ENCODE measurements at regions not wholly inside any gene's neighbourhood (a gene's known extent, or its start where the extent isn't known, plus 50 kb on each side); places are given as distances from the start of the nearest gene placed in this dataset.

DNA sequence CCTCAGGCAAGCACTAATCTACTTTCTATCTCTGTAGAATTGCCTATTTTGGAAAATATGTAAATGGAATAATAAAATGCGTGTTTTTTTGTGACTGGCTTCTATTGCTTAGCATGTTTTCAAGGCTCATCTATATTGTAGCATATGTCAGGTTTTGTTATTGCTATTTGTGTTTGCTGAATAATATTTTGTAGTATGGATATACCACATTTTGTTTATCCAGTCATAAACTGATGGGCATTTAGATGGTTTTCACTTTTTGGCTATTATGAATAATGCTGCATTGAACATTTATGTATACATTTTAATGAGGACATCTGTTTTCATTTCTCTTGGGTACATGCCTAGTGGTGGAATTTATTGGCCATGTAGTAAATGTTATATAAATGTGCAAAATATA is 183.3 kb upstream of the ZP4 start:
- no peaks in the 10 kb centered on the region for H3K27me3 ChIP-seq (ENCODE audit: insufficient read depth, low read length)
- no peak overlapping the region for H3K9ac ChIP-seq (ENCODE audit: low read depth, low read length)
- H3K4me3 ChIP-seq (ENCODE audit: low read length), result no peak overlapping the region
- no peaks in the 10 kb centered on the region for H3K9me3 ChIP-seq (ENCODE audit: insufficient read depth, low read depth, low read length)
- H3K27ac ChIP-seq (ENCODE audit: low read length), result no peak overlapping the region
- no peaks in the 10 kb centered on the region for H3K4me1 ChIP-seq (ENCODE audit: insufficient read depth, low read length)
- H3K36me3 ChIP-seq (ENCODE audit: insufficient read depth, low read depth, low read length), result no peaks in the 10 kb centered on the region

DNA sequence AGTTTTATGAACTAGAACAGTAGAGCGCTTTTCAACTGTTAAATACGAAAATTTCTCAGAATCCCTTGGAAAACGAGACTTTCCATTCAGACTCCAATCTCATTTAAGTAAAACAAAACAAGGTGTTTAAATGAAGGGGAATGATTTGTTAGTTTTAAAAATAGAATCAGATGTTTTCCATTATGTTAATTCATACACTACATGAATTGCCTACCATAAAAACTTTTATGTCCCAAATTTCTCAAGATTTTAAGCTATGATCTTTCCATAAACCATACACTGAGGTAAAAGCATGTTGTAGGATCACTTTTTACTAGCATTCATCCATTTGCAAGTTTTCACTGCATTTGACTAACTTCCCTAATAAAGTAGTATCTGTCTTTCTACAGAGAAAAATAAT is 180.3 kb upstream of the ZP4 start:
- Histone ChIP-seq H3K36me3 (ENCODE audit: insufficient read depth, low read depth, low read length) (no peaks in the 10 kb centered on the region), H3K9me3 (ENCODE audit: insufficient read depth, low read depth, low read length) (no peaks in the 10 kb centered on the region), H3K27me3 (ENCODE audit: insufficient read depth, low read length) (no peaks in the 10 kb centered on the region), H3K9ac (ENCODE audit: low read depth, low read length) (no peak overlapping the region), H3K4me3 (ENCODE audit: low read length) (no peak overlapping the region), H3K4me1 (ENCODE audit: insufficient read depth, low read length) (no peaks in the 10 kb centered on the region), H3K27ac (ENCODE audit: low read length) (no peak overlapping the region)

DNA sequence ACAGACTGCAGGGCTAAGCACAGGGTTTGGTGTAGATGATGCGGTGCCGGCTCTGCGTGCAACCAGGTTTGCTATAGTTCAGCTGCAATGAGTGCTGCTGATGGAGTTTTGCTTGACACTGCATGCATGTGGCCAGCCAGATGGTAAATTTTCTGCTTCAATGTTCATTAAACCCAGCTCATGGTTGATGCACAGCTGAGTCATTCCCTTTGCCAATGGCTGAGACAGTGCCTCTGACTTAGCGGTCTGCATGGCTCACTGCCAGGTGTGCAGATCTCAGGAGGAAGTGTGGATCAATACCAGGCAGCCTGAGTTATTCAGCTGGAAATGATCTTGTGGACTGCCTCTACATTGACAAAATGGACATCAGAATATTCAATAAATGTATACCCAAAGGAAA is 172.7 kb upstream of the ZP4 start:
- Histone ChIP-seq H3K36me3 (ENCODE audit: insufficient read depth, low read depth, low read length) (no peaks in the 10 kb centered on the region), H3K4me1 (ENCODE audit: insufficient read depth, low read length) (no peaks in the 10 kb centered on the region), H3K27ac (ENCODE audit: low read length) (no peak overlapping the region), H3K27me3 (ENCODE audit: insufficient read depth, low read length) (no peaks in the 10 kb centered on the region), H3K9ac (ENCODE audit: low read depth, low read length) (no peak overlapping the region), H3K9me3 (ENCODE audit: insufficient read depth, low read depth, low read length) (no peaks in the 10 kb centered on the region; the same call in none of the 2 replicates), H3K4me3 (ENCODE audit: low read length) (no peak overlapping the region)

DNA sequence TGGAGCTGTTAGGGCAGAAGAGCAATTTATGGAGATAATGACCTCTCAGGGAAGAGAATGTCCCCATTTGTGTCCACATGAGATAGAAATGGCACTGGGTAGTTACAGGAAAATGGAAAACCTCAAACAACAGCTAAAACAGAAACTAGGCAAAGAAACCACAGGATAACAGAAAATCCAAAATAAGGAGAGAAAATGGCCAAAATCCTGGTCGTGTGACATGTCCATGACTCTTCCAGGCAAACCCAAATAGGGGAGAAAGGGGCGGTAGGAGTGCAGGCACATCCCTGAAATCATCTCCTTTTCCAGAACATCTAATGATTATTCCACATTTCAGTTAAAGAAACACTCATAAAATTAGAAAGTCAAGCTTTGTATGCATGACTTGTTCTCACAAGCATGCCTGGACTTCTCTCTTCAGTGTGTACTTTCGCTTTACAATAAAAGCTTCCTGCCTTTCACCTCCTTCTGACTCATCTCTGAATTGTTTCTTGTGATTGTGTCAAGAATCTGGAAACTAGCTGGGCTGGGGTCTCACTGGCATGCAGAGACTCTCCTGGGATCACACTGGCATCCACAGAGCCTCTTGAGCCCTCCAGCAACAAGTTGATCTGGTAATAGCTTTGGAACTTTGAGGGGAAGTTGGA is 171.4 kb upstream of the ZP4 start:
- H3K27ac ChIP-seq (ENCODE audit: low read length), result no peak overlapping the region
- H3K4me3 ChIP-seq (ENCODE audit: low read length), result no peak overlapping the region
- H3K36me3 ChIP-seq (ENCODE audit: insufficient read depth, low read depth, low read length), result no peaks in the 10 kb centered on the region
- H3K27me3 ChIP-seq (ENCODE audit: insufficient read depth, low read length), result no peaks in the 10 kb centered on the region
- H3K4me1 ChIP-seq (ENCODE audit: insufficient read depth, low read length), result no peaks in the 10 kb centered on the region
- H3K9me3 ChIP-seq (ENCODE audit: insufficient read depth, low read depth, low read length), result peaks cover 9% of the 10 kb centered on the region
- H3K9ac ChIP-seq (ENCODE audit: low read depth, low read length), result no peak overlapping the region

DNA sequence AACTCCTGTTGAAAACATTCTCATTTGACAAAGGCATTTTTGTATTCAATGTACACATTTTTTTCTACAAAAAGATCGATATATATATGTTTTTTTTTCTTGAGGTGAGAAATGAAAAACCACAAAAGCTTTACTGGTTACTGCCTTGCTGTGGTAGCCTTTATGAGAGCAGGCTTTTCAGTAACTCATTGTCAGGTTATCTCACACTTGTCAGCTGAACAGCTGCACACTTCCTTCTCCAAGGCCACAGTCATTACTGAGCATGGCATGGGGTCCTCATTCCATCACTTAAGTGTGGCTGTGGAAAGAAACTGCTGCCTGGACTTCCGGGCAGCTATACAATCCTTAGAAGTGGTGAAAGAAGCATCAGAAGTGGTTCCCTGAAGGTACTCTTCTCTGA is 169.3 kb upstream of the ZP4 start:
- no peaks in the 10 kb centered on the region for H3K27me3 ChIP-seq (ENCODE audit: insufficient read depth, low read length)
- H3K4me3 ChIP-seq (ENCODE audit: low read length), result no peak overlapping the region
- no peak overlapping the region for H3K27ac ChIP-seq (ENCODE audit: low read length)
- H3K4me1 ChIP-seq (ENCODE audit: insufficient read depth, low read length), result no peaks in the 10 kb centered on the region
- peaks cover 14% of the 10 kb centered on the region for H3K9me3 ChIP-seq (ENCODE audit: insufficient read depth, low read depth, low read length)
- H3K9ac ChIP-seq (ENCODE audit: low read depth, low read length), result no peak overlapping the region
- H3K36me3 ChIP-seq (ENCODE audit: insufficient read depth, low read depth, low read length), result no peaks in the 10 kb centered on the region

DNA sequence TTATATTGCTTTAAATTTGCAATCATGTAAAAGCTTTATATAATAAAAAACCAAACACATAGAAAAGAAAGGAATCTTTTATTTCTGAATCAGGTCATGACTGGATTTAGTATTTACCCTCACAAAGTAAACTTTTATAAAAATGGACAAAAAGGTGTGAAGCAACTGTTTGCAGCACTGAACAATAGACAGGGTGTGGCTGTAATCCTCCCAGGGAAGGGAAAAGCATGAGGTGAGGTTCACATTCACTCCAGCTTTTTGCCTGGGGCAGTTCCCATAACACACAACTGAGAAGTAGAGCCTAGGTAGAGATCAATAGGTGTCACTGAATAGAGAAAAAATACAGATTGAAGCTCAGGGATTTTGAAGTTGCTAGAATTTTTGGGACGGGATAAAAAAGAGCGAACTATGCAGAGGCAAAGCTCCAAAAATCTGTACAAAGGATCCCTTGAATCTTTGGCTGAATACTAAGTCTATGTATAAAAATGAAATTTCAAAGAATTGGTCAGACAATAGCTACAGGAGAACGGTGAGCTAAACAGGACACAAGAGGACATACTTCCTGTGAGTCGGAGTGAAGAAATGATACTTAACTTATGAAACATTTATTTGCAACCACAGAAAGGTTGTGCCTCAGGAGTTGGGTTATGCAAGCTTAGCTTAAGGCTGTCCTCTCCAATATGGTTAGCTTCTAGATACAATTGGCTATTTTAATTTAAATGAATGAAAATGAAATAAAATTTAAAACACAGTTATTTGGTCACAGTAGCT is 162.0 kb upstream of the ZP4 start:
- Histone ChIP-seq H3K27me3 (ENCODE audit: insufficient read depth, low read length) (no peaks in the 10 kb centered on the region), H3K4me1 (ENCODE audit: insufficient read depth, low read length) (peaks cover 6% of the 10 kb centered on the region; the same call in 1 of the 2 replicates), H3K9ac (ENCODE audit: low read depth, low read length) (no peak overlapping the region), H3K27ac (ENCODE audit: low read length) (no peak overlapping the region), H3K9me3 (ENCODE audit: insufficient read depth, low read depth, low read length) (peaks cover 11% of the 10 kb centered on the region; the same call in 1 of the 2 replicates), H3K36me3 (ENCODE audit: insufficient read depth, low read depth, low read length) (no peaks in the 10 kb centered on the region), H3K4me3 (ENCODE audit: low read length) (no peak overlapping the region)

DNA sequence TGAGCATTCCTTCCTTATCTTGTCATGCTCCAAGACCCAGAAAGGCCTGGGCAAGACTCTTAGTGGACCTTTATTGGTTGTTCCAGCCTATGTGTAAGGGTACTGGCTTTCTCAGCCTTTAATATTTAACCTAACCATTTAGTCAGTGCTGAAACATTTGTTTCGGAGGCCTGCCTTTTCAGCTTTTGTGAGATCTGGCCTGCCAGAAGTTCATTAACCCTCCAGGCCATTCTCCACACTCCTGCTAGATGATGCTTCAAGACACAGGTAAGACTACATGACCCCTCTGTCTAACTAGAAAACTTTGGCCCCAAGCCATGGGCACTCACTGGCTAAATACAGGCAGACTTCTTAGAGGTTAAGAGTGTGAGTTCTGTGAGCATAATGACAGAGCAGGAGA is 138.4 kb upstream of the ZP4 start:
- no peak overlapping the region for H3K9ac ChIP-seq (ENCODE audit: low read depth, low read length)
- no peaks in the 10 kb centered on the region for H3K27me3 ChIP-seq (ENCODE audit: insufficient read depth, low read length)
- no peaks in the 10 kb centered on the region for H3K9me3 ChIP-seq (ENCODE audit: insufficient read depth, low read depth, low read length)
- H3K4me3 ChIP-seq (ENCODE audit: low read length), result no peak overlapping the region
- H3K27ac ChIP-seq (ENCODE audit: low read length), result no peak overlapping the region
- no peaks in the 10 kb centered on the region for H3K36me3 ChIP-seq (ENCODE audit: insufficient read depth, low read depth, low read length)
- peaks cover 14% of the 10 kb centered on the region; the same call in 1 of the 2 replicates for H3K4me1 ChIP-seq (ENCODE audit: insufficient read depth, low read length)

DNA sequence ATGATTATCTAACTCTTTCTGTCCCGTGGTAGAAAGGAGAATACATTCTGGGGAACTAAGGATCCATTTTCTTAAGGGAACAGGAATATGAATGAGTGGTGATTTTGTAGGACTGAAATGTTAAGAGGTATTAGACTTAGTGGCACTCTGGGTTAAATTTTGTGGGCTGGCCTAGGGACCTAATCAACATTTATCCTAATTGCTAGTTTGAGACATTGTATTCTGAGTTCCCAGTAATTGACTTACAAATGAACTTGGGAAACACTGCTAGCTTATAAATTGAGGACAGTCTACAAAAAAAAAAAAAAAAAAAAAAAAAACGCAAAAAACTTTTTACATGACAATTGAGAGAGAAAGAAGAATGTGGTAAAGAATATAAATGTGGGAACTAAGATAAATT is 136.6 kb upstream of the ZP4 start:
- Histone ChIP-seq H3K4me3 (ENCODE audit: low read length) (no peak overlapping the region), H3K9me3 (ENCODE audit: insufficient read depth, low read depth, low read length) (no peaks in the 10 kb centered on the region), H3K27ac (ENCODE audit: low read length) (no peak overlapping the region), H3K4me1 (ENCODE audit: insufficient read depth, low read length) (peaks cover 14% of the 10 kb centered on the region; the same call in 1 of the 2 replicates), H3K9ac (ENCODE audit: low read depth, low read length) (no peak overlapping the region), H3K36me3 (ENCODE audit: insufficient read depth, low read depth, low read length) (no peaks in the 10 kb centered on the region), H3K27me3 (ENCODE audit: insufficient read depth, low read length) (no peaks in the 10 kb centered on the region)

DNA sequence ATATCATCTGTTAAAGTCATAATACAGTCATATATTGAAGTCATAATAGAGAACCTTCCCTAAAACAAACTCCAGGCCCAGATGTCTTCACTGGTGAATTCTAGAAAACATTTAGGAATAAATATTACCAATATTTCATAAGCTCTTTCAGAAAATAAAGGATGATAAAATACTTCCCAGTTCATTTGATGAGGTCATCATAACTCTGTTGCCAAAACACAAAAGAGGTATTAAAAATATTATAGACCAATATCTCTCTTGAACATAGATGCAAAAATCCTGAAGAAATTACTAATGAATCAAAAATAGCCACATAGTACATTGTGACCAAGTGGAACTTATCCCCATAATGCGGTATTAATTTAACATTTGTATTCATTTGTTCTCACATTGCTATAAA is 132.4 kb upstream of the ZP4 start:
- Histone ChIP-seq H3K9me3 (ENCODE audit: insufficient read depth, low read depth, low read length) (no peaks in the 10 kb centered on the region), H3K9ac (ENCODE audit: low read depth, low read length) (no peak overlapping the region), H3K4me3 (ENCODE audit: low read length) (no peak overlapping the region), H3K27ac (ENCODE audit: low read length) (no peak overlapping the region), H3K27me3 (ENCODE audit: insufficient read depth, low read length) (no peaks in the 10 kb centered on the region), H3K36me3 (ENCODE audit: insufficient read depth, low read depth, low read length) (no peaks in the 10 kb centered on the region), H3K4me1 (ENCODE audit: insufficient read depth, low read length) (peaks cover 14% of the 10 kb centered on the region; the same call in 1 of the 2 replicates)

DNA sequence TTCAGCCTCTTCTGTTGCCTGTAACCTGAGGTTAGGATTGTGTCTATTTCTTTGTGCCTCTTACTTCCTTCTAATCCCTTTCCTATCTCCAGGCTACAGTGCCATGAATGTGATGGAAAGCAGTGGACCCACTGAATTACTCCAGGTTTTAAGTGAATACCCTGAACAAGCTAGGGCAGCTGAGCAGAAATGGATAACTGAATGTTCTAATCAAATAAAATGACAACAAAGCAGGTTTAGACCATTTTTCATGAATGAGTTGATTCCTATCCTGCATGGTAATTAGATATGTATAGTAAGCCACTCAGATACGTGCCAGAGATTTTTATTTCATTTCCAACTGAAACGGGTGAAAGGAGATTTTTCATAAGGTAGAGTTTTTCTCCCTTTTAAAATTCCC is 127.5 kb upstream of the ZP4 start:
- no peaks in the 10 kb centered on the region for H3K36me3 ChIP-seq (ENCODE audit: insufficient read depth, low read depth, low read length)
- no peaks in the 10 kb centered on the region for H3K27me3 ChIP-seq (ENCODE audit: insufficient read depth, low read length)
- no peak overlapping the region for H3K27ac ChIP-seq (ENCODE audit: low read length)
- no peak overlapping the region for H3K9ac ChIP-seq (ENCODE audit: low read depth, low read length)
- no peaks in the 10 kb centered on the region; the same call in 1 of the 2 replicates for H3K9me3 ChIP-seq (ENCODE audit: insufficient read depth, low read depth, low read length)
- H3K4me1 ChIP-seq (ENCODE audit: insufficient read depth, low read length), result no peaks in the 10 kb centered on the region
- H3K4me3 ChIP-seq (ENCODE audit: low read length), result no peak overlapping the region

DNA sequence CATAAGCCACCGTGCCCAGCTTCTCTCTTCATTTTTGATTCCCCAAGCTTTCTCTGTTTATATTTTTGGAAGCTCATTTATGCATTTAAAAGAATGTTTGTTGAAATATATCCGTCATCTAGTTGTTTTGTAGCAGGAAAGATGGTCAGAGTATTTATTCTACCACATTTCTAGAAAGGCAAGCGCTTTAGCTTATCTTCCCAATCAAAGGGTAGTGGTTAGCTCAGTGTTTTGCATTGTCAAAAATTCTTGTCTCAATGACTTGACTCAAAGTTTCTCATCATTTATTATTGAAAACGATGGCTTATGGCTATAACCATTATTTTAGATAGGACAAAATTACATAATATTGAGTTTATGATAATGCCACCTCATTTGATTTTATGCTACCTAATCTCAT is 116.1 kb upstream of the ZP4 start:
- no peak overlapping the region for H3K4me3 ChIP-seq (ENCODE audit: low read length)
- H3K9me3 ChIP-seq (ENCODE audit: insufficient read depth, low read depth, low read length), result no peaks in the 10 kb centered on the region
- H3K9ac ChIP-seq (ENCODE audit: low read depth, low read length), result no peak overlapping the region
- H3K27me3 ChIP-seq (ENCODE audit: insufficient read depth, low read length), result no peaks in the 10 kb centered on the region
- H3K27ac ChIP-seq (ENCODE audit: low read length), result no peak overlapping the region
- H3K36me3 ChIP-seq (ENCODE audit: insufficient read depth, low read depth, low read length), result no peaks in the 10 kb centered on the region
- no peaks in the 10 kb centered on the region for H3K4me1 ChIP-seq (ENCODE audit: insufficient read depth, low read length)

DNA sequence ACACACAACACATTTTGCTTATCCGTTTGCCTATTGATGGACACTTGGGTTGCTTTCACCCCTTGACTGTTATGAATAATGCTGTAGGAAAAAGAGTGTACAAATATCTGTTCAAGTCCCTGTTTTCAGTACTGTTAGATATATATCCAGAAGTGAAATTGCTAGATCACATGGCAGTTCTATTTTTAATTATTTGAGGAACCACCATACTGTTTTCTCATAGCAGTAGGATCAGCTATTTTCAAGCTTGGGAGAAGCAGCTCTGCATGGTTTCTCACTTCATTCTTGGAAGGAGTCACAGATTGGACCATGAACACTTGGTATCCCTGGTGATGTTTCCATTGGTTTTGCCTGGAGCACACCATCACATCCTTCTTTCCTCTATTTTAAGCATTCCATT is 114.4 kb upstream of the ZP4 start:
- no peak overlapping the region for H3K27ac ChIP-seq (ENCODE audit: low read length)
- H3K27me3 ChIP-seq (ENCODE audit: insufficient read depth, low read length), result no peaks in the 10 kb centered on the region
- no peak overlapping the region for H3K9ac ChIP-seq (ENCODE audit: low read depth, low read length)
- no peaks in the 10 kb centered on the region for H3K36me3 ChIP-seq (ENCODE audit: insufficient read depth, low read depth, low read length)
- no peak overlapping the region for H3K4me3 ChIP-seq (ENCODE audit: low read length)
- H3K9me3 ChIP-seq (ENCODE audit: insufficient read depth, low read depth, low read length), result no peaks in the 10 kb centered on the region
- no peaks in the 10 kb centered on the region for H3K4me1 ChIP-seq (ENCODE audit: insufficient read depth, low read length)
